Astrocyte (in vitro differentiated cells and primary cell): ENCODE measurements at regions not wholly inside any gene's neighbourhood (a gene's known extent, or its start where the extent isn't known, plus 50 kb on each side); places are given as distances from the start of the nearest gene placed in this dataset.

Experiments
- CTCF ChIP-seq: IDR thresholded peaks from 2 replicates; pipeline ENCODE4 v1.5.1; 2011; ENCODE audit warnings: low read depth, mild to moderate bottlenecking, inconsistent platforms, low read length, moderate library complexity; ENCODE audit not compliant: insufficient read depth
- EZH2 ChIP-seq: IDR thresholded peaks from 2 replicates; pipeline ENCODE4 v1.6.1; 2012; ENCODE audit warnings: mild to moderate bottlenecking, low read length, inconsistent platforms; ENCODE audit not compliant: insufficient read depth

GRCh38 chr5:6827526-6828219 lies 114.4 kb downstream of the TENT4A start:
- TF ChIP-seq CTCF, result no peak
- no peak for TF ChIP-seq EZH2
